AG04449 (cell line): ENCODE measurements at regions not wholly inside any gene's neighbourhood (a gene's known extent, or its start where the extent isn't known, plus 50 kb on each side); places are given as distances from the start of the nearest gene placed in this dataset.

Source experiments
- CTCF ChIA-PET: fragments of 350-600 bp; formaldehyde crosslinking; extraction: SDS; loops from one replicate; lab custom pipeline; 2021; ENCODE audit warnings: antibody characterized with exemption; lab: Yijun Ruan, JAX
- POLR2A ChIA-PET: fragments of 400-600, 350-600 bp; formaldehyde crosslinking; extraction: SDS; loops from one replicate; lab custom pipeline; 2020; ENCODE audit warnings: antibody characterized with exemption, inconsistent platforms; lab: Yijun Ruan, JAX
- DNase-seq: peaks from one replicate; pipeline ENCODE4 v3.0.0-alpha.2; 2010; ENCODE audit warnings: low read depth, low spot score
- H3K4me3 ChIP-seq: 2 replicates; pipeline ENCODE4 v1.5.1; 2011; ENCODE audit warnings: low read depth, mild to moderate bottlenecking, control low read depth, low read length
- CTCF ChIP-seq: IDR thresholded peaks from one replicate; pipeline ENCODE4 v1.5.1; 2011; ENCODE audit warnings: mild to moderate bottlenecking, moderate library complexity, low read length, control low read depth, inconsistent platforms; ENCODE audit not compliant: insufficient read depth; ENCODE audit errors: missing control alignments

GRCh38 chr5:120982351-120982750, 518.3 kb downstream of the PRR16 start:
- TF ChIP-seq CTCF = no peak
- CTCF ChIA-PET = no interaction called here
- H3K4me3 ChIP-seq = no peak overlapping the region
- no peak for DNase-seq
- POLR2A ChIA-PET = no interaction called here

- H3K4me3 ChIP-seq = no peak overlapping the region
- POLR2A ChIA-PET = no interaction called here
- DNase-seq = no peak
- CTCF ChIA-PET = no interaction called here
- TF ChIP-seq CTCF = no peak
These were observed 521.4 kb downstream of the PRR16 start for GRCh38 chr5:120985526-120985925.

- no peak for DNase-seq
- POLR2A ChIA-PET = no interaction called here
- no peak overlapping the region for H3K4me3 ChIP-seq
- TF ChIP-seq CTCF = no peak
- CTCF ChIA-PET = no interaction called here
These were observed 524.4 kb downstream of the PRR16 start for GRCh38 chr5:120988491-120988890.

- TF ChIP-seq CTCF = no peak
- H3K4me3 ChIP-seq = no peak overlapping the region
- POLR2A ChIA-PET = no interaction called here
- CTCF ChIA-PET = no interaction called here
- DNase-seq = no peak
These were observed 524.8 kb downstream of the PRR16 start for GRCh38 chr5:120988941-120989340.

- TF ChIP-seq CTCF = no peak
- POLR2A ChIA-PET = no interaction called here
- H3K4me3 ChIP-seq = no peak overlapping the region
- no peak for DNase-seq
- CTCF ChIA-PET = no interaction called here
These were observed 527.5 kb downstream of the PRR16 start for GRCh38 chr5:120991569-120991968.

GRCh38 chr5:120994112-120994511, 530.0 kb downstream of the PRR16 start:
- no peak overlapping the region for H3K4me3 ChIP-seq
- no peak for DNase-seq
- POLR2A ChIA-PET = no interaction called here
- TF ChIP-seq CTCF = no peak
- CTCF ChIA-PET = no interaction called here

- POLR2A ChIA-PET = no interaction called here
- TF ChIP-seq CTCF = no peak
- CTCF ChIA-PET = no interaction called here
- DNase-seq = no peak
- H3K4me3 ChIP-seq = no peak overlapping the region
These were observed 535.5 kb downstream of the PRR16 start for GRCh38 chr5:120999550-120999949.
